H1 (cell line): ENCODE measurements at regions not wholly inside any gene's neighbourhood (a gene's known extent, or its start where the extent isn't known, plus 50 kb on each side); places are given as distances from the start of the nearest gene placed in this dataset.

Source experiments
- CHD1 ChIP-seq: IDR thresholded peaks from 2 replicates; pipeline ENCODE4 v1.6.1; 2012; ENCODE audit warnings: low read depth, low read length, improper control_type of control experiment
- CHD2 ChIP-seq: IDR thresholded peaks from 2 replicates; pipeline ENCODE4 v1.6.1; 2012; ENCODE audit warnings: low read length, improper control_type of control experiment
- CREB1 ChIP-seq: IDR thresholded peaks from 2 replicates; pipeline ENCODE4 v1.6.1; 2012; ENCODE audit warnings: inconsistent platforms
- EGR1 ChIP-seq: IDR thresholded peaks from 2 replicates; pipeline ENCODE4 v1.6.1; 2011; ENCODE audit warnings: low read depth, low read length, borderline replicate concordance
- FOSL1 ChIP-seq: IDR thresholded peaks from 2 replicates; pipeline ENCODE4 v1.6.1; 2011; ENCODE audit warnings: mild to moderate bottlenecking, low read depth, low read length, moderate library complexity; ENCODE audit not compliant: insufficient read depth
- JUND ChIP-seq: IDR thresholded peaks from 2 replicates; pipeline ENCODE4 v1.6.1; 2011; ENCODE audit warnings: mild to moderate bottlenecking, improper control_type of control experiment, low read length

- TF ChIP-seq FOSL1, result no peak
- TF ChIP-seq EGR1, result no peak
- no peak for TF ChIP-seq CHD1
- TF ChIP-seq CHD2, result no peak
- TF ChIP-seq JUND, result no peak
- TF ChIP-seq CREB1, result no peak
These were observed 57.1 kb upstream of the MDM1 start (continued) for GRCh38 chr12:68389305-68389704.
